DMS53 (cell line): ENCODE measurements at regions not wholly inside any gene's neighbourhood (a gene's known extent, or its start where the extent isn't known, plus 50 kb on each side); places are given as distances from the start of the nearest gene placed in this dataset.
"Not testable (repeated sequence)": the region's sequence is repeated elsewhere in the genome, so short reads cannot be mapped to it uniquely, and the experiment has no call there.

ENCODE experiments used
- DNase-seq: peaks from one replicate; lab custom pipeline; 2025; lab: John Stamatoyannopoulos, UW

DNA sequence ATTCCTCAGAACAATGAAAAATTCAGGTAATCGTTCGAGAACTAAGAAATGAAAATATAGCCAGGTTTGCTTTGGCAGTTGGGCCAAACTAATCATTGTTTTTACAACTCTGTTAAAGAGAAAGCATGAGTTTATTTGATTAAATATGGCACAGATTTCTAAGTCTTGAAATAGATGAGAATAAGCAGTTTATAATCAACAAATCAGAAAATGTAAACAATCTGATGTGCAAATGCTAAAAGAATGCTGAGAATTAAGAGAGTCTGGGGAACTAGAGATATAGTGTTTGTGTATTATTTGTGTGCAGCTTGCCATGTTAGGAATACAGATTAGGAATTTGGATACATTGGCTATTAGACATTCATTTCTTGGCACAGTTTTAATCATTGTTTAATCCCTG is 212.5 kb downstream of the TANC2 start:
- DNase-seq = no peak

DNA sequence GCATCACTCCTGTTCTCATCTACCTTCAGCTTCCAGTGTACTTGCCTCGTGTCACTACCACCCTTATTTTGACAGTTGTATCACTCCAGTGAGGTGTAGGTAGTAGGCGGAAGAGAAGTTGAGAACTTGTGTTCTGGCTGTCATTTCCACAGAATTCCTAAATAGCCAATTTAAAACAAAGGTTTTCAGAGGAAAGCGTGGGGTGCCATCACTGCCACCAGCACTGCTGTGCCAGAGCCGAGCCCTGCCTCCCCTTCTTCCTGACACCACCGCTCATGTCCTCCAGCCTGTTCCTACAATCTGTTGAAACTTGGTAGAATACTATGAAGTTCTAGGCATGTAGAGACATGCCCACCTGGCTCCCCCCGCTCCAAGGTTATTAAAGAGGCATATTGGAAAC is 215.8 kb downstream of the TANC2 start:
- DNase-seq = no peak

- DNase-seq = no peak
Measured at GRCh38 chr17:63185420-63185819, 219.4 kb downstream of the TANC2 start.

- no peak for DNase-seq
Measured at GRCh38 chr17:63189082-63189481, 223.0 kb downstream of the TANC2 start.

GRCh38 chr17:63189930-63190329 is 223.9 kb downstream of the TANC2 start:
- no peak for DNase-seq

DNA sequence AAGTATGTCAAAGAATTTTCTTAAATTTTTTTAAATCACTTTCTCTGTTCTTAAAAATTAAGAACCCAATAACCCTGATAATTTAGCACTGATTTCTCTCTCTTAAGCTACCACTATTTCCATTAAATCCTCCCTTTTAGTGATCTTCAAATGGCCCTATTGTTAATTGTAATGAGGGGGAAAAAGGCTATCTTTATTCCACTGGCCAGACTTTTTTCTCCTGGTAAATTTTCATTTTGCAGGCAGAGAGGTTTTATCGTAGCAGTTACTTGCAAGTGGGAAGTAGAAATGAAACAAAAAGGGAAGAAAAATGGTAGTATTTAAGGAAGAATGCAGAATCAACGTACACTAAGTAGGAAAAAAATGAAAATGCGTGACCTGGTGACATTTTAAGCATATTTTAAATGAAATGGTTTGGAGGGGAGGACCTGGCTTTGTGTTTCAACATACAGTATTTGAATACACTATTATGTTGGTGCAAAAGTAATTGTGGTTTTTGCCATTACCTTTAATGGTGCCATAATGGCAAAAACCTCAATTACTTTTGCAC is 224.9 kb downstream of the TANC2 start:
- no peak for DNase-seq

- DNase-seq = no peak
Measured at GRCh38 chr17:63191610-63192009, 225.6 kb downstream of the TANC2 start.

GRCh38 chr17:63193827-63194226 is 227.8 kb downstream of the TANC2 start:
- no peak for DNase-seq

- no peak for DNase-seq
Measured at GRCh38 chr17:63196772-63197335, 230.8 kb downstream of the TANC2 start.

GRCh38 chr17:63203652-63204051 is 237.6 kb downstream of the TANC2 start:
- no peak for DNase-seq

- DNase-seq = no peak
Measured at GRCh38 chr17:63221939-63222338, 224.2 kb downstream of the CYB561 start.

- no peak for DNase-seq
Measured at GRCh38 chr17:63222655-63223054, 223.5 kb downstream of the CYB561 start.

DNA sequence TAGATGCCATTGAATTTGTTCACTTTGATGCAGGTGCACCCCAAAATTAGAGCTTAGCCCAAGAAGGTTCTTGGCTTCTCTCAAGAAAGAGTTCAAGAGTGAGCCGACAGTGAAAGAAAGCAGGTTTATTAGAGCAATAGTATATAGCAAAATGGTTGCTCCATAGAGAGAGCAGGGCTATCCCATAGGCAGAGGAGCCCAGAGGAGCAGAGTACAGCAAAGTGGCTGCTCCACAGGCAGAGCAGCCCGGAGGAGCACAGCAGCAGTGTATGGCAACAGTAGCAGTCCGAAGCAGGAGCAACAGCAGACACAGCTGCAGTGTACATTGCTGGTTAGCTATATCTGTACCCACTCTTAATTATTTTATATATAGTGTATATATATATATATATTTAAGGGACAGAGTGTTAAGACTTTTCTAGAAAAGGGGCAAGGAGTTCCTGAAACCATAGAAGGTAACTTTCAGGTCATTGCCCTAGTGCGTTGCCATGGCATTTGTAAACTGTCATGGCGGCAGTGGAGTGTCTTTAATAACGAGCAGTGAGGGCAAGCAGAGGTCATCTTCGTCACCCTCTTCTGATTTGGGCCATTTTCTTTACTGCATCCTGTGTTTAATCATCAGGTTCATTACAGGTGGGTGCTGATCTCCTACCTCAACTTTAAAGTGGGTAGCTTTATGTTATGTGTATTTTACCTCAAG is 222.7 kb downstream of the CYB561 start:
- no peak for DNase-seq

- no peak for DNase-seq
Measured at GRCh38 chr17:63224644-63225043, 221.5 kb downstream of the CYB561 start.

DNA sequence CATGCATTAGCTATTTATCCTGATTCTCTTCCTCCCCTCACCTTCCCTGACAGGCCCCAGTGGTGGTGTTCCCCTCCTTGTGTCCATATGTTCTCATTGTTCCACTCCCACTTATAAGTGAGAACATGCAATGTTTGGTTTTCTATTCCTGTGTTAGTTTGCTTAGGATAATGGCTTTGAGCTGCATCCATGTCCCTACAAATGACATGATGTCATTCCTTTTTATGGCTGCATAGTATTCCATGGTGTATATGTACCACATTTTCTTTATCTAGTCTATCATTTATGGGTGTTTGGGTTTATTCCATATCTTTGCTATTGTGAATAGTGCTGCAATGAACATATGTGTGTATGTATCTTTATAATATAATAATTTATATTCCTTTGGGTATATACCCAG is 219.4 kb downstream of the CYB561 start:
- not testable (repeated sequence) for DNase-seq

DNA sequence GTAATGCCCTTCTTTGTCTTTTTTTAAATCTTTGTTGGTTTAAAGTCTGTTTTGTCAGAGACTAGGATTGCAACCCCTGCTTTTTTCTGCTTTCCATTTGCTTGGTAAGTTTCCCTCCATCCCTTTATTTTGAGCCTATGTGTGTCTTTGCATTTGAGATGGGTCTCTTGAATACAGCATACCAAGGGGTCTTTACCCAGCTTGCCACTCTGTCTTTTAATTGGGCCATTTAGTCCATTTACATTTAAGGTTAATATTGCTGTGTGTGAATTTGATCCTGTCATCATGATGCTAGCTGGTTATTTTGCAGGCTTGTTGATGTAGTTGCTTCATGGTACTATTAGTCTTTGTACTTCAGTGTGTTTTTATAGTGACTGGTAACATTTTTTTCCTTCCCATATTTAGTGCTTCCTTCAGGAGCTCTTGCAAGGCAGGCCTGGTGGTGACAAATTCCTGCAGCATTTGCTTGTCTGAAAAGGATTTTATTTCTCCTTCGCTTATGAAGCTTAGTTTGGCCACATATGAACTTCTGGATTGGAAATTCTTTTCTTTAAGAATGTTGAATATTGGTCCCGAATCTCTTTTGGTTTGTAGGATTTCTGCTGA is 215.0 kb downstream of the CYB561 start:
- not testable (repeated sequence) for DNase-seq

DNA sequence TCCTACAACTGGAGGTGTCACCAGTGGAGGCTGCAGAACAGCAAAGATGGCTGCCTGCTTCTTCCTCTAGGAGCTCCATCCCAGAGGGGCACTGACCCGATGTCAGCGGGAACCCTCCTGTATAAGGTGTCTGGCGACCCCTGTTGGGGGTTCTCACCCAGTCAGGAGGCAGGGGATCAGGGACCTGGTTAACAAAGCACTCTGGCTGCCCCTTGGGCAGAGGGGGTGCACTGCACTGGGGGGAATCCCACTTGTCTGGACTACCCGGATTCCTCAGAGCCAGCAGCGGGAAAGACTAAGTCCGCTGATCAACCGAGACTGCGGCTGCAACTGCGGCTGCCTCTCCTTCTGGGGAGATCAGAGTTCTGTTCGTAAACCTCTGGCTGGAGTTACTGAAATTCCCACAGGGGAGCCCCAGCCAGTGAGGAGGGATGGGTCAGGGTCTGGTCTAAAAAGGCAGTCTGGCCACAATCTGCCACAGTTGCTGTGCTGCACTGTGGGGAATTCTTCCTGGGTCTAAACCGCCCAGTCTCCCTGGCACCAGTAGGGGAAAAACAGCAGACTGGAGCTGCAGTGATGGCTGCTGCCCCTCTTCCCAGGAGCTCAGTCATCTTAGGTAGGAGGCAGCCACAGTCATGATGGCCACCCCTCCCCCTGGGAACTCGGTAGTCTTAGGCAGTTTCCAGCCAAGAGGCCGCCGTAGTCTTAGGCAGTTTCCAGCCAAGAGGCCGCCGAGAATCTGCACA is 213.4 kb downstream of the CYB561 start:
- peak; percentile 1 for DNase-seq

GRCh38 chr17:63240106-63240505 is 206.0 kb downstream of the CYB561 start:
- DNase-seq = no peak

GRCh38 chr17:63246344-63246743 is 199.8 kb downstream of the CYB561 start:
- no peak for DNase-seq

- peak; percentile 40 for DNase-seq
Measured at GRCh38 chr17:63247706-63248105, 198.4 kb downstream of the CYB561 start.

GRCh38 chr17:63249256-63250004 is 196.7 kb downstream of the CYB561 start:
- DNase-seq = peak; percentile 7

DNA sequence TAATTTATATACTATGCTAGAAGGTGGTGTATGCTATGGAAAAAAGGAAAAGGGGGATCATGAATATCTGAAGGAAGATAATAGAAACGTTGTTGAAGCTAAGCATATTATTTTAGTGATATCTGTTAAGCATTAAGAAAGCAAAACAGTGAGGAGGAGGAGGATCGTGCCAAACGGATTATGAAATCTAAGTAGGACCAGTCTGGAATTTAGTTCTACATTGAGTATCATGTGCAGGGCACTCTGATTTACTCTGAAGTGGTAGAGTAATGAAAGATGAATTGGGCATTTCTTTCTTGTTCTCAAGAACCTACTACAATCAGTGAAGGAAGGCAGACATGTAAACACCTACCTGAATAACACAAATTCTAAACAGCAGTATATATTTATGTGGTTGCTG is 195.3 kb downstream of the CYB561 start:
- no peak for DNase-seq
